Endometrium (tissue), 2 donors: ENCODE measurements at regions not wholly inside any gene's neighbourhood (a gene's known extent, or its start where the extent isn't known, plus 50 kb on each side); places are given as distances from the start of the nearest gene placed in this dataset.
A peak's percentile ranks its signal among the peaks of the same experiment; 100 is the strongest.
"Not testable (repeated sequence)": the region's sequence is repeated elsewhere in the genome, so short reads cannot be mapped to it uniquely, and the experiment has no call there.

ENCODE experiments used
- FAIRE-seq: peaks from 2 replicates; lab custom pipeline; 2012; peaks lifted over from hg19 to GRCh38; lab: Jason Lieb, UNC
- donor health status: control.
- donor health status: control.

- no peak for FAIRE-seq
Observed at GRCh38 chr6:153411070-153411648, 280.1 kb upstream of the RGS17 start.

DNA sequence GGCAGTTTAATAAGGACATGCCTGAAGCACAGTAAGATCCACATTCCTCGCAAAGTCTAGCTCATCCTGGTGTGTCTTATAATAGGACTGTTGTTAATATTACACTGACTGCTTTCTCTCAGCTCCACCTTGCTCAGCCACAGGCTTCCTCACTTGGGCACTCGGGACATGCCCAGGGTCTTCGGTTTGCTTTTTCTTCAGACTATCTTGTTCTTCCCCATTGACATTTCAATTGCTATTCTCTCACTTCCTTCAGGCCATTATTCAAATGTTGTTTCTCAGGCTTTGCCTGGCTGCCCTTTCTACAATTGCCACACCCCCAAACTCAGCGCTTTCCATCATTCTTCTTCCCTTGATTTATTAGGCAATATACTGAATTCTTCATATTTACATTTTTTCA, 274.8 kb upstream of the RGS17 start:
- FAIRE-seq, result no peak

GRCh38 chr6:153401751-153402150, 270.7 kb upstream of the RGS17 start:
- no peak for FAIRE-seq

DNA sequence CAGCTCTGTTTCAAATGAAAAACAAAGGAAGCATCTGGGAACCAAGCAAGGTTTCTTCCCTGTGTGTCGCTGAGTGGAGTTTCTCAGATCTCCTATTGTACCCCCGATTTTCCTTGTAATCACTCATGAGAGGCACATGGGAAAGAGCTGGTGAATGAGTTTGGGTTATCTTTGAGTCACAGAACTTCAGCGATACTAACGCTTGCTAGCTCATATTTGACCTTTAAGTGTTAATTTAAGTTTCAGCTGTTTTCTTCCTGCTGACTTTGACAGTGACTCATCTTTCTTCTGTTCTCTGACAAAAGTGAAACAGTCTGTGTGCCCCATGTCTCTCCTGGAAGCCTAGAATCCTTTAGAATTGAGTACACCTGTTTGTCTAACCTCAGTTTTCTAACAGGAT, 261.1 kb upstream of the RGS17 start:
- FAIRE-seq, result no peak

DNA sequence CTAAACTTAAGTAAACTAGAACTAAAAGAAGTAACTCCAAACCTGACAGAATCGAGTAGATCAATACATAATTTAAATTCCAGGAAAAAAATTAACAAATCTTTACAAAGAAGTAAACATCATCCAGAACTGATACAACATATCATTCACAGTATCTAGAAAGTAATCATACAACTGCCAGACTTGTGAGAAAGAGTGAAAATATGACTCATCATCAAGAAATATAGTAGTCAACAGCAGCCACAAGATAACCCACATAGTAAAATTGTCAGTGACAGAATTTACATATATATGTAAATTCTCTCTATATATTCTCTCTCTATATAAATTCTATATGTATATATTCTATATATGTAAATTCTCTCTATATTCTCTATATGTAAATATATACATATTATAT, 242.8 kb upstream of the RGS17 start:
- peak; percentile 18 for FAIRE-seq

- FAIRE-seq, result no peak
Observed at GRCh38 chr6:153368131-153368530, 237.0 kb upstream of the RGS17 start.

DNA sequence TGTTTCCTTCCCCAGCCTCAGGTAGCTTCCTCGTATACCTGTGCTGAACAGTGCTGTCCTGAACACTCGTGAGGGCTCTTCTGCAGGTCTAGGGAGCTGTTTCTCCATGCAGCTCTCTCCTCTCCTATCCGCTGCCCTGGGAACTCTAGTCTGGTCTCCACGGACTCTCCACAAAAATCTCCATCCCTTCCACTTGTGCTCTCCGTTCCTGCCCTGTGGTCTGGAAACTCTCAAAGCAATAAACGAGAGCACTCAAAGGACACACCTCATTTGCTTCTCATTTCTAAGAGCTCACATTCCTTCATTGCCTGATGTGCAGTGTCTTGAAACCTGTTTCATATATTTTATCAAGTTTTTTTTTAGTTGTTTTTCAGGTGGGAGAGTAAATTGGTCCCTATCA, 235.9 kb upstream of the RGS17 start:
- FAIRE-seq, result no peak

GRCh38 chr6:153357391-153357790, 226.3 kb upstream of the RGS17 start:
- no peak for FAIRE-seq

- FAIRE-seq, result no peak
Observed at GRCh38 chr6:153340568-153340967, 209.5 kb upstream of the RGS17 start.

GRCh38 chr6:153334121-153334520, 203.0 kb upstream of the RGS17 start:
- FAIRE-seq, result no peak

- FAIRE-seq, result not testable (repeated sequence)
Observed at GRCh38 chr6:153331221-153331620, 200.1 kb upstream of the RGS17 start.

DNA sequence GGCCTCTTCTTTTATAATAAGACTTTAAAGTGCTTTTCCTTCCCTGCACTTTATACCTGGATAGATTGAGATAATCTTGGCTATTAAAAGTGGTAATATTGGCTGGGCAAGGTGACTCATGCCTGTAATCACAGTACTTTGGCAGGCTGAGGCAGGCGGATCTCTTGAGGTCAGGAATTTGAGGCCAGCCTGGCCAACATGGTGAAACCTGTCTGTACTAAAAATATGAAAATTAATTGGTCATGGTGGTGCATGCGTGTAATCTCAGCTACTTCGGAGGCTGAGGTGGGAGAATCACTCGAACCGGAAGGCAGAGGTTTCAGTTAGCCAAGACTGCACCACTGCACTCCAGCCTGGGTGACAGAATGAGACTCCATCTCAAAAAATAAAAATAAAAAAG, 197.1 kb upstream of the RGS17 start:
- no peak for FAIRE-seq

- no peak for FAIRE-seq
Observed at GRCh38 chr6:153325661-153326060, 194.6 kb upstream of the RGS17 start.

DNA sequence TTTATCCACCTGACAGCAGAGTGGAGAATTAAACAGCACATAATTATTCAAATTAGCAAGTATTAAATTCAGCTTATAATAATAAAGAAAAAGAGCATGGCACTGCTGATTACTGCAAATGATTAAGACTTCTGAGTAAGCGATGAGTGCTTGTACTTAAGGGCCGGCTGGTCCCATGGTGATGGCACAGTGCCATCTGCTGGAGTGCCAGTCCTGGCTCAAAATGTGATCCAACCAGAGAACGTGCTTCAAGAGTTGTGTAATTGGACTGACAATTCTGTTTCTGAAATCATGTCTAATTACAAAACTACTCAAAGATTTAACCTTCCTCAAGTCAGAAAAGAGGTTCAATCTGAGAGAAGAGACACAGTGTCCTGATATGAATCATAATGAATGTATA, 181.6 kb upstream of the RGS17 start:
- no peak for FAIRE-seq

DNA sequence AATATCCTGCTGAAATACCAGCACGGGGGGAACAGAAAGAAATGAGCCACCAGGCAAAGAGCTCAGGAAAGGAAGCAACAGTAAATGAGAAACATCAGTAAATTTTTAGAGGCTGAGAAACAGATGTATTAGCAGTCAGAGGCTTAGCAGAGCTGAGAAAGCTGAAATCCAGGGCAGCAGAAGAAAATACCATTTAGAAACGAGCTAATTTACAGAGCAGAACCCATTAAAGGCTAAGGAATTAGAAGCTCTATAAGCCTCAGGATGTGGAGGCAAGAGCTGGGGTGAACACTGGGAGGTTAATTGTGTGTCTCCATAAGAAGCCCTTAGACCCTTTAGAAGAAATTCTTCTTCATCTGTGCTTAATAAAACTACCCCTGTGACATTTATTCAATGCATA, 178.6 kb upstream of the RGS17 start:
- no peak for FAIRE-seq

DNA sequence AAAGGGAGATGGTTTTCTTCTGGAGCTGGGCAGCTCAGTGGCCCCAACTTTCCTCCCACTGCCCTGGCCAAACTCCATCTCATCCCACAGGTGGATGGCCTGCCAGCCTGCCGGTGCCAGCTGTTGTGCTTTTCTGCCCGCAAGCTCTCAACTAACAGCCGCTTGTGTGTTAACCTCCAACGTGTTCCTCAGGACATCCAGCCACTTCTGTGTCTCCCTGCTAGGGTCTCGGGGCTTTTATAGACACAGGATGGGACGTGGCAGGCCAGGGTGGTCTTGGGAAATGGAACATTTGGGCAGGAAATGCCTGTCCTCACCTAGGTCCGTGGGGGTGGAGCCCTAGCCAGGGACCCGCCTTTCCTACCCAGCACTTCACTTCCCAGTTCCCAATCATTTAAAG, 171.1 kb upstream of the RGS17 start:
- FAIRE-seq, result no peak

GRCh38 chr6:153301602-153302001, 170.5 kb upstream of the RGS17 start:
- no peak for FAIRE-seq

GRCh38 chr6:153282456-153282855, 151.4 kb upstream of the RGS17 start:
- FAIRE-seq, result not testable (repeated sequence)

- no peak for FAIRE-seq
Observed at GRCh38 chr6:153275997-153276396, 144.9 kb upstream of the RGS17 start.

DNA sequence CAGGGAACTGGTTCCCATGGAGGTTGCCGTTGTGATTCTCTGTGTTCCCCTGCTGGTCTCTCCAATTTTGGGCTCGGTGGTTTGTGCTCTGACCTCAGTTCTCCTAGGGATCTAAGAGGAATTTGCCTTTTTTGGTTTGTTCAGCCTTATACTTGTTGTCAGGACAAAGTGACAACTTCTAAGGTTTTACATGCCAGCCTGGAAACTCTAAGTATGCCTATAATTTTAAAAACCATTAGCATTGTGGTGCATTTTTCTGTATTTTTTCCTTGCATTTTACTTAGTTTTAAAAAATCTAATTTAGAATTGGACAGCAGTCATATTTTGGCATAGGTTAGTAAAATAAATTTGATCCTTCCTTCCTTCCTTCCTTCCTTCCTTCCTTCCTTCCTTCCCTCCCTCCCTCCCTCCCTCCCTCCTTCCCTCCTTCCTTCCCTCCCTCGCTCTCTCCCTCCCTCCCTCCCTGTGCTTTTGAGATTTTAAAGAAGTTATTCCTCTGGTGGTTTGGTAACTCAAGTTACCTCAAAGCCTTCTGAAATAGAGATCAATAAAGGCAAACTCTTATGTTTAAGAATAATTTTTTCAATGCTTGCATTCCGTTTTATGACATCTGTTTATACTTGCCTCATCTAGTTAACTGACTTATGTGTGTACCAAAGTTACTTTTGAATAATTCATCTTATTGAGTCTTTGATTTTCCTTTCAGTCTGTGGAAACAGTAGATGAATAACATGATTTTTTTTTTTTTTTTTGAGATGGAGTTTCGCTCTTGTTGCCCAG, 141.3 kb upstream of the RGS17 start:
- no peak for FAIRE-seq

DNA sequence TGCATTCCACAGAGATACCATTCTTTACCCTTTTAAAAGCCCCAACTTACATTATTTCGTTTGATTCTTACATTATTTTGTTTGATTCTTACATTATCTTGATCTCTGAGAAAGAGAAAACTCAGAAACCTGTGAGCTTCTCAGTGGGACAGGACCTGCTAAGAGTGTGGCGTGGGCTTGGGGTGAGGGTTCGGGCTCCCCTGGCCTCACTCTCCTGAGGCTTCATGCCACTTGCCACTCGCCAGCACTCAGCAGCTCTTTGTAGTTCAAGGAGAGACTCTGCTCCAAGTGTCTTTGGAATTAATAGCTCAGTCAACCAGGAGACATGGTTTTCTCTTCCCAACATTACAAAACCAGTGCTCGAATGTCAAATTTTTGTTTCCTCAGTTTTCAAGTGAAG, 132.4 kb upstream of the RGS17 start:
- FAIRE-seq, result no peak

GRCh38 chr6:153251326-153251725, 120.2 kb upstream of the RGS17 start:
- FAIRE-seq, result no peak

- no peak for FAIRE-seq
Observed at GRCh38 chr6:153237670-153238069, 106.6 kb upstream of the RGS17 start.

DNA sequence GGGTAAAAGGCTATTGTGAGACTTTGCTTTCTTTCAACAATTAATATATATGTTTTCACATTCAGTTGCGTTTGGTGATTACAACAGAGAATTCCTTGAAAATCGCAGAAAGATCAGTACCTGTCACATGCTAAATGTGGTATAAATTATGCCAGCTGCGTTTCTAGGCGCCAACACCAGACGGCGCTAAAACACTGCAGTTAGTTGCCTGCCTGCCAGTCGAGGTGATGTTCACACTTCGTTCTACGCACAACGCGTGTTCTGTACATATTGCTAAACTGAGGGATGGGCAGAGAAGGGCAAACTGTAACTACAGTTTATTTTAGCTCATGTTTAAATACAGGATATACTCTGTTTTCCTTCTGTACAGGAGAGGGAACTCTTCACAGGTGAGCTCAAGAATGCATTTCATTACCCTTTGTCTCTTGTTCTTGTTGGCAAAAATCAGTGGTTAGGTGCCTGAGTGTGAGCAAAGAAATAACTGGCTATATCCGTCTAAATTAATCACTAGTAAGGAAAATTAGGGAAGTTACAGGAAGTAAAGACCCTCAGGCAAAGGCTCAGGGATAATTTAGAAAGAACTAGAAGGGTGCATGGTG, 100.1 kb upstream of the RGS17 start:
- FAIRE-seq, result peak; percentile 31
